ENCODE measurements at regions not wholly inside any gene's neighbourhood (a gene's known extent, or its start where the extent isn't known, plus 50 kb on each side); places are given as distances from the start of the nearest gene placed in this dataset.

- Histone ChIP-seq H2AFZ (ENCODE audit: low read depth) (no peak overlapping the region), H3K27ac (ENCODE audit: low read depth in 2 of 2, low read length in 1 of 2) (no peak overlapping the region), H3K4me1 (ENCODE audit: control insufficient read depth in 1 of 2, insufficient read depth in 2 of 2, low read depth in 1 of 2, low read length in 1 of 2) (no peaks in the 10 kb centered on the region), H3K9me3 (no peaks in the 10 kb centered on the region), H3K9me2 (no peaks in the 10 kb centered on the region), H3K4me3 (ENCODE audit: low read depth in 2 of 2, low read length in 1 of 2) (no peak overlapping the region), H3K36me3 (replicated peaks in 1 of 2; ENCODE audit: control insufficient read depth in 1 of 2, insufficient read depth in 2 of 2, low read length in 1 of 2) (no peaks in the 10 kb centered on the region), H3K27me3 (ENCODE audit: insufficient read depth) (no peaks in the 10 kb centered on the region), H4K20me1 (ENCODE audit: insufficient read depth) (no peaks in the 10 kb centered on the region), H3K9ac (no peak overlapping the region), H3F3A (replicated peaks; ENCODE audit: insufficient read depth) (no peaks in the 10 kb centered on the region), H3K79me2 (ENCODE audit: insufficient read depth) (no peaks in the 10 kb centered on the region), H3K4me2 (no peak overlapping the region)
- CTCF ChIA-PET, result no interaction called here
- POLR2A ChIA-PET, result no interaction called here
- 17% methylated on average over 2 of the region's 2 CpGs for WGBS (ENCODE audit: low lambda C conversion rate)
- TF ChIP-seq MEF2A (IDR thresholded peaks at IDR 0.05; ENCODE audit: borderline replicate concordance, low read depth), result no peak
- no peak for TF ChIP-seq NFIC (IDR thresholded peaks at IDR 0.05; ENCODE audit: borderline replicate concordance)
- TF ChIP-seq POLR2AphosphoS5 (IDR thresholded peaks at IDR 0.05; ENCODE audit: low read depth, low read length), result no peak
- TF ChIP-seq EP300 (IDR thresholded peaks at IDR 0.05; ENCODE audit: borderline replicate concordance in 1 of 2, low read depth in 1 of 2, low read length in 1 of 2), result no peak
- no peak for TF ChIP-seq TCF12 (IDR thresholded peaks at IDR 0.05)
- TF ChIP-seq SIN3A (IDR thresholded peaks at IDR 0.05; ENCODE audit: borderline replicate concordance, low read depth, low read length), result no peak
- no peak for TF ChIP-seq RAD21 (IDR thresholded peaks at IDR 0.05; ENCODE audit: low read length)
- TF ChIP-seq, protein P1, sequence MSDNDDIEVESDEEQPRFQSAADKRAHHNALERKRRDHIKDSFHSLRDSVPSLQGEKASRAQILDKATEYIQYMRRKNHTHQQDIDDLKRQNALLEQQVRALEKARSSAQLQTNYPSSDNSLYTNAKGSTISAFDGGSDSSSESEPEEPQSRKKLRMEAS (IDR thresholded peaks at IDR 0.05; ENCODE audit: low read depth), result no peak
- TF ChIP-seq MXI1 (IDR thresholded peaks at IDR 0.05; ENCODE audit: low read depth, low read length), result no peak
- TF ChIP-seq TAF1 (IDR thresholded peaks at IDR 0.05; ENCODE audit: borderline replicate concordance, low read depth, low read length), result no peak
- TF ChIP-seq RCOR1 (IDR thresholded peaks at IDR 0.05; ENCODE audit: low read length), result no peak
- no peak for TF ChIP-seq FOSL2 (IDR thresholded peaks at IDR 0.05; ENCODE audit: borderline replicate concordance, low read depth)
- no peak for TF ChIP-seq ELF1 (IDR thresholded peaks at IDR 0.05)
- TF ChIP-seq YY1 (IDR thresholded peaks at IDR 0.05; ENCODE audit: low read depth), result no peak
- TF ChIP-seq, protein P2, sequence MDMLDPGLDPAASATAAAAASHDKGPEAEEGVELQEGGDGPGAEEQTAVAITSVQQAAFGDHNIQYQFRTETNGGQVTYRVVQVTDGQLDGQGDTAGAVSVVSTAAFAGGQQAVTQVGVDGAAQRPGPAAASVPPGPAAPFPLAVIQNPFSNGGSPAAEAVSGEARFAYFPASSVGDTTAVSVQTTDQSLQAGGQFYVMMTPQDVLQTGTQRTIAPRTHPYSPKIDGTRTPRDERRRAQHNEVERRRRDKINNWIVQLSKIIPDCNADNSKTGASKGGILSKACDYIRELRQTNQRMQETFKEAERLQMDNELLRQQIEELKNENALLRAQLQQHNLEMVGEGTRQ (IDR thresholded peaks at IDR 0.05; ENCODE audit: borderline replicate concordance, low read depth, low read length), result no peak
- no peak for TF ChIP-seq EZH2phosphoT487 (IDR thresholded peaks at IDR 0.05; ENCODE audit: borderline replicate concordance, low read depth)
- TF ChIP-seq, protein P3, sequence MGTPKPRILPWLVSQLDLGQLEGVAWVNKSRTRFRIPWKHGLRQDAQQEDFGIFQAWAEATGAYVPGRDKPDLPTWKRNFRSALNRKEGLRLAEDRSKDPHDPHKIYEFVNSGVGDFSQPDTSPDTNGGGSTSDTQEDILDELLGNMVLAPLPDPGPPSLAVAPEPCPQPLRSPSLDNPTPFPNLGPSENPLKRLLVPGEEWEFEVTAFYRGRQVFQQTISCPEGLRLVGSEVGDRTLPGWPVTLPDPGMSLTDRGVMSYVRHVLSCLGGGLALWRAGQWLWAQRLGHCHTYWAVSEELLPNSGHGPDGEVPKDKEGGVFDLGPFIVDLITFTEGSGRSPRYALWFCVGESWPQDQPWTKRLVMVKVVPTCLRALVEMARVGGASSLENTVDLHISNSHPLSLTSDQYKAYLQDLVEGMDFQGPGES (IDR thresholded peaks at IDR 0.05; ENCODE audit: low read depth, low read length), result no peak
- TF ChIP-seq REST (IDR thresholded peaks at IDR 0.05; ENCODE audit: low read depth, low read length), result no peak
- TF ChIP-seq, protein P4, sequence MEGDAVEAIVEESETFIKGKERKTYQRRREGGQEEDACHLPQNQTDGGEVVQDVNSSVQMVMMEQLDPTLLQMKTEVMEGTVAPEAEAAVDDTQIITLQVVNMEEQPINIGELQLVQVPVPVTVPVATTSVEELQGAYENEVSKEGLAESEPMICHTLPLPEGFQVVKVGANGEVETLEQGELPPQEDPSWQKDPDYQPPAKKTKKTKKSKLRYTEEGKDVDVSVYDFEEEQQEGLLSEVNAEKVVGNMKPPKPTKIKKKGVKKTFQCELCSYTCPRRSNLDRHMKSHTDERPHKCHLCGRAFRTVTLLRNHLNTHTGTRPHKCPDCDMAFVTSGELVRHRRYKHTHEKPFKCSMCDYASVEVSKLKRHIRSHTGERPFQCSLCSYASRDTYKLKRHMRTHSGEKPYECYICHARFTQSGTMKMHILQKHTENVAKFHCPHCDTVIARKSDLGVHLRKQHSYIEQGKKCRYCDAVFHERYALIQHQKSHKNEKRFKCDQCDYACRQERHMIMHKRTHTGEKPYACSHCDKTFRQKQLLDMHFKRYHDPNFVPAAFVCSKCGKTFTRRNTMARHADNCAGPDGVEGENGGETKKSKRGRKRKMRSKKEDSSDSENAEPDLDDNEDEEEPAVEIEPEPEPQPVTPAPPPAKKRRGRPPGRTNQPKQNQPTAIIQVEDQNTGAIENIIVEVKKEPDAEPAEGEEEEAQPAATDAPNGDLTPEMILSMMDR (IDR thresholded peaks at IDR 0.05), result no peak
- TF ChIP-seq JUND (IDR thresholded peaks at IDR 0.05), result no peak
- no peak for DNase-seq
These were observed 120.5 kb downstream of the WDR11 start for GRCh38 chr10:120971671-120972070.

All from SK-N-SH (cell line).